A673 (cell line): ENCODE measurements at regions not wholly inside any gene's neighbourhood (a gene's known extent, or its start where the extent isn't known, plus 50 kb on each side); places are given as distances from the start of the nearest gene placed in this dataset.

Experiments used
- EZH2 ChIP-seq: fragments of 200-600 bp; sonication (generic); IDR thresholded peaks from 2 replicates; pipeline ENCODE4 v1.6.1; 2017; ENCODE audit warnings: borderline replicate concordance, low read depth, mild to moderate bottlenecking, mixed read lengths, antibody characterized with exemption, low read length; ENCODE audit not compliant: poor library complexity, severe bottlenecking
- TF ChIP-seq, protein P1 (sequence below): fragments of 300-800, 200-600 bp; sonication (generic); conservative IDR thresholded peaks from 2 replicates; pipeline ENCODE4 v1.5.1; 2017; ENCODE audit warnings: low read depth, mild to moderate bottlenecking, antibody characterized with exemption, low read length, moderate library complexity, mixed read lengths

GRCh38 chr7:14973712-14974428 is 71.3 kb upstream of the DGKB start:
- TF ChIP-seq, protein P1, sequence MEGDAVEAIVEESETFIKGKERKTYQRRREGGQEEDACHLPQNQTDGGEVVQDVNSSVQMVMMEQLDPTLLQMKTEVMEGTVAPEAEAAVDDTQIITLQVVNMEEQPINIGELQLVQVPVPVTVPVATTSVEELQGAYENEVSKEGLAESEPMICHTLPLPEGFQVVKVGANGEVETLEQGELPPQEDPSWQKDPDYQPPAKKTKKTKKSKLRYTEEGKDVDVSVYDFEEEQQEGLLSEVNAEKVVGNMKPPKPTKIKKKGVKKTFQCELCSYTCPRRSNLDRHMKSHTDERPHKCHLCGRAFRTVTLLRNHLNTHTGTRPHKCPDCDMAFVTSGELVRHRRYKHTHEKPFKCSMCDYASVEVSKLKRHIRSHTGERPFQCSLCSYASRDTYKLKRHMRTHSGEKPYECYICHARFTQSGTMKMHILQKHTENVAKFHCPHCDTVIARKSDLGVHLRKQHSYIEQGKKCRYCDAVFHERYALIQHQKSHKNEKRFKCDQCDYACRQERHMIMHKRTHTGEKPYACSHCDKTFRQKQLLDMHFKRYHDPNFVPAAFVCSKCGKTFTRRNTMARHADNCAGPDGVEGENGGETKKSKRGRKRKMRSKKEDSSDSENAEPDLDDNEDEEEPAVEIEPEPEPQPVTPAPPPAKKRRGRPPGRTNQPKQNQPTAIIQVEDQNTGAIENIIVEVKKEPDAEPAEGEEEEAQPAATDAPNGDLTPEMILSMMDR, result no peak
- TF ChIP-seq EZH2, result no peak
